Activated B cell treated with CpG ODN at 0.5 μM for 24 hours (primary cell): ENCODE measurements at regions not wholly inside any gene's neighbourhood (a gene's known extent, or its start where the extent isn't known, plus 50 kb on each side); places are given as distances from the start of the nearest gene placed in this dataset.

Experiments
- ATAC-seq: fragments of 200-7000 bp; cut with Tn5 transposase; one replicate; pipeline ENCODE4 v1.10.0; 2021; ENCODE audit warnings: low read depth, mild to moderate bottlenecking, moderate library complexity
- CTCF ChIA-PET: fragments of 350-600 bp; sonication (Branson Sonifier 250); formaldehyde crosslinking; loops from one replicate; lab custom pipeline; 2021; ENCODE audit warnings: antibody characterized with exemption; lab: Charles Lee
- POLR2A ChIA-PET: fragments of 350-600 bp; sonication (Branson Sonifier 250); formaldehyde crosslinking; loops from one replicate; lab custom pipeline; 2021; ENCODE audit warnings: antibody characterized with exemption; lab: Charles Lee
- DNase-seq: peaks from one replicate; pipeline ENCODE4 v3.0.0; 2022
- H3K27ac Mint-ChIP-seq: one replicate; pipeline ENCODE4 v1.8.0; 2020; ENCODE audit warnings: mixed read lengths
- H3K27me3 Mint-ChIP-seq: one replicate; pipeline ENCODE4 v1.8.0; 2021; ENCODE audit warnings: mixed read lengths
- H3K36me3 Mint-ChIP-seq: one replicate; pipeline ENCODE4 v1.8.0; 2021; ENCODE audit warnings: low read depth, mixed read lengths
- H3K4me1 Mint-ChIP-seq: one replicate; pipeline ENCODE4 v1.8.0; 2021; ENCODE audit warnings: mixed read lengths
- H3K4me3 Mint-ChIP-seq: one replicate; pipeline ENCODE4 v1.8.0; 2020; ENCODE audit warnings: mild to moderate bottlenecking, mixed read lengths
- H3K9me3 Mint-ChIP-seq: one replicate; pipeline ENCODE4 v1.8.0; 2020; ENCODE audit warnings: mixed read lengths
- CTCF ChIP-seq: fragments of 200-600 bp; IDR thresholded peaks from one replicate; pipeline ENCODE4 v1.8.0; 2022; ENCODE audit warnings: antibody characterized with exemption, mild to moderate bottlenecking
- intact Hi-C: fragments of 100-400 bp; cut with micrococcal nuclease; formaldehyde crosslinking; loops from one replicate; pipeline ENCODE4 v1.15.1; 2024

GRCh38 chr2:208872591-208872990, 466.0 kb downstream of the PTH2R start:
- Mint-ChIP-seq H3K4me3 (no peak overlapping the region), H3K4me1 (no peaks in the 10 kb centered on the region), H3K9me3 (peaks cover 2% of the 10 kb centered on the region), H3K36me3 (no peaks in the 10 kb centered on the region), H3K27me3 (no peaks in the 10 kb centered on the region), H3K27ac (no peak overlapping the region)
- POLR2A ChIA-PET = no interaction called here
- CTCF ChIA-PET = no interaction called here
- intact Hi-C loops = no loop called here
- DNase-seq (no peak), ATAC-seq (no peak)
- TF ChIP-seq CTCF = no peak

GRCh38 chr2:208879666-208880065, 473.1 kb downstream of the PTH2R start:
- DNase-seq (no peak), ATAC-seq (no peak)
- intact Hi-C loops = no loop called here
- ChIA-PET POLR2A (no interaction called here), CTCF (no interaction called here)
- Mint-ChIP-seq H3K27ac (no peak overlapping the region), H3K9me3 (peaks cover 2% of the 10 kb centered on the region), H3K27me3 (no peaks in the 10 kb centered on the region), H3K4me3 (no peak overlapping the region), H3K4me1 (no peaks in the 10 kb centered on the region), H3K36me3 (no peaks in the 10 kb centered on the region)
- no peak for TF ChIP-seq CTCF

- Mint-ChIP-seq H3K27me3 (no peaks in the 10 kb centered on the region), H3K9me3 (peaks cover 2% of the 10 kb centered on the region), H3K4me1 (no peaks in the 10 kb centered on the region), H3K27ac (no peak overlapping the region), H3K4me3 (no peak overlapping the region), H3K36me3 (no peaks in the 10 kb centered on the region)
- ATAC-seq = no peak
- ChIA-PET CTCF (no interaction called here), POLR2A (no interaction called here)
- intact Hi-C loops = no loop called here
- no peak for DNase-seq
- no peak for TF ChIP-seq CTCF
Measured at GRCh38 chr2:208880171-208880570, 473.6 kb downstream of the PTH2R start.

GRCh38 chr2:208890486-208890885, 483.9 kb downstream of the PTH2R start:
- ChIA-PET CTCF (no interaction called here), POLR2A (no interaction called here)
- Mint-ChIP-seq H3K27ac (no peak overlapping the region), H3K4me3 (no peak overlapping the region), H3K27me3 (no peaks in the 10 kb centered on the region), H3K4me1 (no peaks in the 10 kb centered on the region), H3K36me3 (no peaks in the 10 kb centered on the region), H3K9me3 (no peaks in the 10 kb centered on the region)
- ATAC-seq (no peak), DNase-seq (no peak)
- intact Hi-C loops = no loop called here
- no peak for TF ChIP-seq CTCF

- H3K36me3 Mint-ChIP-seq = no peaks in the 10 kb centered on the region
- H3K4me1 Mint-ChIP-seq = no peaks in the 10 kb centered on the region
- intact Hi-C loops = no loop called here
- no peak overlapping the region for H3K27ac Mint-ChIP-seq
- CTCF ChIA-PET = no interaction called here
- H3K9me3 Mint-ChIP-seq = no peaks in the 10 kb centered on the region
- POLR2A ChIA-PET = no interaction called here
- TF ChIP-seq CTCF = no peak
- DNase-seq = no peak
- no peak for ATAC-seq
- H3K4me3 Mint-ChIP-seq = no peak overlapping the region
- H3K27me3 Mint-ChIP-seq = no peaks in the 10 kb centered on the region
Measured at GRCh38 chr2:208892203-208892602, 485.6 kb downstream of the PTH2R start.
